K562 (cell line): ENCODE measurements at regions not wholly inside any gene's neighbourhood (a gene's known extent, or its start where the extent isn't known, plus 50 kb on each side); places are given as distances from the start of the nearest gene placed in this dataset.

Source experiments
- ATAC-seq: fragments of 200-7000 bp; cut with Tn5 transposase; 3 replicates; pipeline ENCODE4 v1.9.1; 2020; ENCODE audit warnings: moderate library complexity
- BruUV-seq: library from RNA; stranded (reverse); fragments of 400-500 nt; replicated peaks from 2 replicates; lab custom pipeline; 2021; lab: Mats Ljungman, UMichigan
- CTCF ChIA-PET: fragments of 300-600 bp; formaldehyde crosslinking; extraction: SDS; loops from one replicate; lab custom pipeline; 2021; ENCODE audit warnings: low intra/inter-chr PET ratio; lab: Yijun Ruan, JAX
- POLR2A ChIA-PET: fragments of 300-600, 350-650 bp; sonication (Branson Sonifier 250); formaldehyde crosslinking; extraction: SDS; loops from one replicate; lab custom pipeline; 2021; ENCODE audit warnings: antibody characterized with exemption, inconsistent platforms; lab: Yijun Ruan, JAX
- DNase-seq, 4 experiments: peaks; one replicate each; pipeline versions ENCODE4 v3.0.0 to v3.0.0-alpha.2; 2011 to 2018; ENCODE audit warnings: low spot score in 3 of 4, mixed read lengths in 3 of 4; ENCODE audit errors: extremely low read depth in 1 of 4
- FAIRE-seq: peaks from 2 replicates; lab custom pipeline; 2011; peaks lifted over from hg19 to GRCh38; lab: Jason Lieb, UNC
- H2AFZ ChIP-seq: 2 replicates; pipeline ENCODE4 v1.6.0; 2011; ENCODE audit warnings: low read depth, low read length, control low read depth, inconsistent platforms
- H3K27ac ChIP-seq: fragments of 200-600 bp; 3 replicates; pipeline ENCODE4 v1.8.0; 2011; ENCODE audit warnings: low read depth, mild to moderate bottlenecking, control low read depth, inconsistent platforms, low read length, moderate library complexity, mixed read lengths; ENCODE audit errors: extremely low read depth
- H3K27me3 ChIP-seq, 2 experiments: fragments of 300-600 bp in 1 of 2; 2 replicates in 1 of 2; 3 replicates in 1 of 2; pipeline versions ENCODE4 v1.6.0 to v1.8.0; 2011; ENCODE audit warnings: inconsistent platforms in 2 of 2, low read length in 2 of 2, mild to moderate bottlenecking in 1 of 2, mixed read lengths in 1 of 2, moderate library complexity in 1 of 2; ENCODE audit not compliant: control insufficient read depth in 2 of 2, insufficient read depth in 2 of 2
- H3K36me3 ChIP-seq: fragments of 300-600 bp; 3 replicates; pipeline ENCODE4 v1.8.0; 2011; ENCODE audit warnings: mild to moderate bottlenecking, low read length, inconsistent platforms; ENCODE audit not compliant: control insufficient read depth, insufficient read depth
- H3K4me1 ChIP-seq, 2 experiments: fragments of 200-600 bp in 1 of 2; replicated peaks in 1 of 2; 2 replicates in 1 of 2; 3 replicates in 1 of 2; pipeline versions ENCODE4 v1.5.1 to v1.8.0; 2011; ENCODE audit warnings: inconsistent platforms in 2 of 2, low read length in 2 of 2, mild to moderate bottlenecking in 1 of 2, mixed read lengths in 1 of 2, moderate library complexity in 1 of 2; ENCODE audit not compliant: control insufficient read depth in 2 of 2, insufficient read depth in 2 of 2
- H3K4me2 ChIP-seq: 2 replicates; pipeline ENCODE4 v1.6.1; 2011; ENCODE audit warnings: low read length, control low read depth, inconsistent platforms, mixed read lengths; ENCODE audit not compliant: insufficient read depth
- H3K4me3 ChIP-seq: fragments of 200-600 bp; sonication (generic), shearing (Covaris generic); 2 replicates; pipeline ENCODE4 v1.5.1; 2016; ENCODE audit warnings: control low read depth, inconsistent platforms
- H3K79me2 ChIP-seq: fragments of 200-600 bp; 3 replicates; pipeline ENCODE4 v1.8.0; 2011; ENCODE audit warnings: low read length, inconsistent platforms; ENCODE audit not compliant: control insufficient read depth, insufficient read depth
- H3K9ac ChIP-seq, 2 experiments: 2 replicates each; pipeline versions ENCODE4 v1.6.0 to v1.6.1; 2011; ENCODE audit warnings: low read depth in 2 of 2, low read length in 2 of 2, control low read depth in 1 of 2, inconsistent platforms in 1 of 2, mild to moderate bottlenecking in 1 of 2, mixed read lengths in 1 of 2; ENCODE audit not compliant: insufficient read depth in 1 of 2
- H3K9me1 ChIP-seq: one replicate; pipeline ENCODE4 v1.6.0; 2011; ENCODE audit warnings: inconsistent platforms, mild to moderate bottlenecking, low read length, moderate library complexity; ENCODE audit not compliant: control insufficient read depth, insufficient read depth
- H3K9me3 ChIP-seq: replicated peaks from 2 replicates; pipeline ENCODE4 v1.5.1; 2011; ENCODE audit warnings: low read depth, low read length, inconsistent platforms; ENCODE audit not compliant: control insufficient read depth, insufficient read depth
- H4K20me1 ChIP-seq: replicated peaks from 2 replicates; pipeline ENCODE4 v1.6.1; 2011; ENCODE audit warnings: low read length, inconsistent platforms, mixed read lengths; ENCODE audit not compliant: control insufficient read depth, insufficient read depth
- GATA2 ChIP-seq: sonication (generic); formaldehyde crosslinking; IDR thresholded peaks from 2 replicates; pipeline ENCODE4 v1.4.0; 2020; ENCODE audit warnings: mild to moderate bottlenecking, missing genetic modification reagents
- STAT6 ChIP-seq: sonication (generic); formaldehyde crosslinking; IDR thresholded peaks from 2 replicates; pipeline ENCODE4 v1.8.1; 2023; ENCODE audit warnings: mild to moderate bottlenecking, missing genetic modification reagents
- ZBTB40 ChIP-seq, 2 experiments: fragments of 450-650 bp in 1 of 2; sonication (generic) in 1 of 2; formaldehyde crosslinking in 1 of 2; IDR thresholded peaks; 2 replicates each; pipeline versions ENCODE4 v1.7.1 to v1.9.0; 2016 to 2022; ENCODE audit warnings: inconsistent platforms in 1 of 2, mild to moderate bottlenecking in 1 of 2, missing genetic modification reagents in 1 of 2
- ZNF766 ChIP-seq: fragments of 200-800 bp; sonication (Bioruptor generic); conservative IDR thresholded peaks from 2 replicates; pipeline ENCODE4 v1.6.1; 2016; ENCODE audit warnings: missing genetic modification characterization, missing compliant biosample characterization
- WGBS: fragments of 100-300 bp; shearing (Covaris generic); methylation state at CpG from one replicate; pipeline ENCODE4 v1.1.6; 2016; ENCODE audit warnings: low coverage, mixed read lengths; ENCODE audit not compliant: insufficient coverage; ENCODE audit errors: missing lambda C conversion rate; 5-methylcytosine and 5-hydroxymethylcytosine counted together
- in situ Hi-C: fragments of 300-500 bp; cut with MboI; formaldehyde crosslinking; loops from 4 replicates; pipeline ENCODE4 v1.15.0; 2018; ENCODE audit warnings: inconsistent platforms, mixed read lengths
- intact Hi-C: fragments of 100-400 bp; cut with micrococcal nuclease; formaldehyde crosslinking; loops from 2 replicates; pipeline ENCODE4 v1.14.2; 2022

GRCh38 chr9:129270903-129271431 is 92.9 kb upstream of the IER5L start:
- Histone ChIP-seq H3K79me2 (no peaks in the 10 kb centered on the region), H3K36me3 (no peaks in the 10 kb centered on the region), H3K4me2 (no peak overlapping the region), H3K27me3 (peaks cover 23 to 46% of the 10 kb centered on the region in 2 experiments; a peak in 4 of 5 replicates), H2AFZ (no peak overlapping the region), H4K20me1 (peaks cover 3% of the 10 kb centered on the region; the same call in 1 of the 2 replicates), H3K9me3 (no peaks in the 10 kb centered on the region), H3K4me3 (no peak overlapping the region), H3K4me1 (peaks cover 0 to 3% of the 10 kb centered on the region in 2 experiments; a peak in 3 of 5 replicates), H3K9me1 (no peaks in the 10 kb centered on the region), H3K9ac (no peak overlapping the region), H3K27ac (no peak overlapping the region)
- ChIA-PET CTCF (no interaction called here), POLR2A (interaction anchor here (0.6 kb wide), 1 partner anchor 571 kb away, joined by 3 read pairs; no protein-coding TSS in a partner anchor)
- no peak for DNase-seq
- WGBS = 7% methylated on average over 11 of the region's 11 CpGs
- in situ Hi-C loops (no loop called here), intact Hi-C loops (no loop called here)
- BruUV-seq = no TSS peak
- FAIRE-seq = no peak
- TF ChIP-seq ZBTB40 (IDR thresholded peaks at IDR 0.05) (peak; percentile 42; the same call in 1 of the 2 replicates), ZBTB40 (CRISPR knock-in tag; IDR thresholded peaks at IDR 0.05) (no peak), STAT6 (CRISPR knock-in tag) (no peak), ZNF766 (0 out of 2 replicates have a peak, but pooled peaks have one; percentile 41), GATA2 (CRISPR knock-in tag) (no peak)
- no peak for ATAC-seq
